ENCODE measurements at regions not wholly inside any gene's neighbourhood (a gene's known extent, or its start where the extent isn't known, plus 50 kb on each side); places are given as distances from the start of the nearest gene placed in this dataset.

DNA sequence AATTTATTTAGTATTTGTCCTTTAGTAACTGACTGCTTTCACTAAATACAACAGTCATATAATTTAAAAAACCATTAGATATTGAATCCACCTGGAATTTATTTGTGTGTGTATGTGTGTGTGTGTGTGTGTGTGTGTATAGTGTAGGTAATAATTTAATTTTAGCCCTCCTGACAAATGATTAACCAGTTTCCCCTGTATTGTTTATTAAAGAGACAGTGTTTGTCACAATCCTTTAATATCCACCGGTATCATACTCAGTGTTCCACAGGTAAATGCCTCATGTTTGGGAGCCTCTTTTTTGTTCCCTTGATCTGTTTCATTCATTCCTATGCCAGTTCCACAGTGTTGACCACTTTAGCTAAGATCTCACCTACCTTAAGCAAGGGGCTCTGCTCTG, 134.6 kb upstream of the IRX3 start:
- Histone ChIP-seq H3K36me3 (ENCODE audit: control insufficient read depth, insufficient read depth, low read length) (no peaks in the 10 kb centered on the region), H3K27ac (ENCODE audit: low read length) (no peak overlapping the region), H3K27me3 (ENCODE audit: control insufficient read depth, insufficient read depth, low read length) (no peaks in the 10 kb centered on the region), H3K4me1 (ENCODE audit: control insufficient read depth, insufficient read depth, low read length) (no peaks in the 10 kb centered on the region), H3K9me3 (ENCODE audit: control insufficient read depth, insufficient read depth, low read depth, low read length) (no peaks in the 10 kb centered on the region), H3K4me3 (ENCODE audit: low read depth in 2 of 2, low read length in 2 of 2) (no peak overlapping the region)
- intact Hi-C loops (cut with micrococcal nuclease; ENCODE audit: unreplicated experiment) = no loop called here
- CTCF ChIA-PET = no interaction called here
- no TSS peak for BruUV-seq (replicated peaks)
- TF ChIP-seq SIN3A (IDR thresholded peaks at IDR 0.05; ENCODE audit: borderline replicate concordance, insufficient read depth, low read depth, low read length) (no peak), TCF7L2 (IDR thresholded peaks at IDR 0.05; ENCODE audit: low read depth, low read length) (no peak), POLR2AphosphoS5 (IDR thresholded peaks at IDR 0.05; ENCODE audit: low read depth, low read length) (no peak)
- TF ChIP-seq, protein P1, sequence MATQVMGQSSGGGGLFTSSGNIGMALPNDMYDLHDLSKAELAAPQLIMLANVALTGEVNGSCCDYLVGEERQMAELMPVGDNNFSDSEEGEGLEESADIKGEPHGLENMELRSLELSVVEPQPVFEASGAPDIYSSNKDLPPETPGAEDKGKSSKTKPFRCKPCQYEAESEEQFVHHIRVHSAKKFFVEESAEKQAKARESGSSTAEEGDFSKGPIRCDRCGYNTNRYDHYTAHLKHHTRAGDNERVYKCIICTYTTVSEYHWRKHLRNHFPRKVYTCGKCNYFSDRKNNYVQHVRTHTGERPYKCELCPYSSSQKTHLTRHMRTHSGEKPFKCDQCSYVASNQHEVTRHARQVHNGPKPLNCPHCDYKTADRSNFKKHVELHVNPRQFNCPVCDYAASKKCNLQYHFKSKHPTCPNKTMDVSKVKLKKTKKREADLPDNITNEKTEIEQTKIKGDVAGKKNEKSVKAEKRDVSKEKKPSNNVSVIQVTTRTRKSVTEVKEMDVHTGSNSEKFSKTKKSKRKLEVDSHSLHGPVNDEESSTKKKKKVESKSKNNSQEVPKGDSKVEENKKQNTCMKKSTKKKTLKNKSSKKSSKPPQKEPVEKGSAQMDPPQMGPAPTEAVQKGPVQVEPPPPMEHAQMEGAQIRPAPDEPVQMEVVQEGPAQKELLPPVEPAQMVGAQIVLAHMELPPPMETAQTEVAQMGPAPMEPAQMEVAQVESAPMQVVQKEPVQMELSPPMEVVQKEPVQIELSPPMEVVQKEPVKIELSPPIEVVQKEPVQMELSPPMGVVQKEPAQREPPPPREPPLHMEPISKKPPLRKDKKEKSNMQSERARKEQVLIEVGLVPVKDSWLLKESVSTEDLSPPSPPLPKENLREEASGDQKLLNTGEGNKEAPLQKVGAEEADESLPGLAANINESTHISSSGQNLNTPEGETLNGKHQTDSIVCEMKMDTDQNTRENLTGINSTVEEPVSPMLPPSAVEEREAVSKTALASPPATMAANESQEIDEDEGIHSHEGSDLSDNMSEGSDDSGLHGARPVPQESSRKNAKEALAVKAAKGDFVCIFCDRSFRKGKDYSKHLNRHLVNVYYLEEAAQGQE (IDR thresholded peaks at IDR 0.05; ENCODE audit: insufficient read depth in 1 of 2, low read depth in 2 of 2, low read length in 1 of 2) = no peak
- TF ChIP-seq, protein P2, sequence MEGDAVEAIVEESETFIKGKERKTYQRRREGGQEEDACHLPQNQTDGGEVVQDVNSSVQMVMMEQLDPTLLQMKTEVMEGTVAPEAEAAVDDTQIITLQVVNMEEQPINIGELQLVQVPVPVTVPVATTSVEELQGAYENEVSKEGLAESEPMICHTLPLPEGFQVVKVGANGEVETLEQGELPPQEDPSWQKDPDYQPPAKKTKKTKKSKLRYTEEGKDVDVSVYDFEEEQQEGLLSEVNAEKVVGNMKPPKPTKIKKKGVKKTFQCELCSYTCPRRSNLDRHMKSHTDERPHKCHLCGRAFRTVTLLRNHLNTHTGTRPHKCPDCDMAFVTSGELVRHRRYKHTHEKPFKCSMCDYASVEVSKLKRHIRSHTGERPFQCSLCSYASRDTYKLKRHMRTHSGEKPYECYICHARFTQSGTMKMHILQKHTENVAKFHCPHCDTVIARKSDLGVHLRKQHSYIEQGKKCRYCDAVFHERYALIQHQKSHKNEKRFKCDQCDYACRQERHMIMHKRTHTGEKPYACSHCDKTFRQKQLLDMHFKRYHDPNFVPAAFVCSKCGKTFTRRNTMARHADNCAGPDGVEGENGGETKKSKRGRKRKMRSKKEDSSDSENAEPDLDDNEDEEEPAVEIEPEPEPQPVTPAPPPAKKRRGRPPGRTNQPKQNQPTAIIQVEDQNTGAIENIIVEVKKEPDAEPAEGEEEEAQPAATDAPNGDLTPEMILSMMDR (IDR thresholded peaks at IDR 0.05) = no peak
- POLR2A ChIA-PET = no interaction called here
- no peak for DNase-seq (ENCODE audit: low read depth, low spot score)
- ATAC-seq = no peak
- in situ Hi-C loops (cut with HindIII; ENCODE audit: low pct_unique_long_range_greater_than_20kb, low sequenced_read_pairs) = no loop called here

- BruUV-seq (replicated peaks) = no TSS peak
- in situ Hi-C loops (cut with HindIII; ENCODE audit: low pct_unique_long_range_greater_than_20kb, low sequenced_read_pairs) (no loop called here), intact Hi-C loops (cut with micrococcal nuclease; ENCODE audit: unreplicated experiment) (no loop called here)
- no peak for DNase-seq (ENCODE audit: low read depth, low spot score)
- TF ChIP-seq, protein P1 (IDR thresholded peaks at IDR 0.05; ENCODE audit: insufficient read depth in 1 of 2, low read depth in 2 of 2, low read length in 1 of 2) = no peak
- TF ChIP-seq POLR2AphosphoS5 (IDR thresholded peaks at IDR 0.05; ENCODE audit: low read depth, low read length) (no peak), TCF7L2 (IDR thresholded peaks at IDR 0.05; ENCODE audit: low read depth, low read length) (no peak), SIN3A (IDR thresholded peaks at IDR 0.05; ENCODE audit: borderline replicate concordance, insufficient read depth, low read depth, low read length) (no peak)
- TF ChIP-seq, protein P2 (IDR thresholded peaks at IDR 0.05) = no peak
- Histone ChIP-seq H3K9me3 (ENCODE audit: control insufficient read depth, insufficient read depth, low read depth, low read length) (no peaks in the 10 kb centered on the region), H3K27ac (ENCODE audit: low read length) (no peak overlapping the region), H3K4me1 (ENCODE audit: control insufficient read depth, insufficient read depth, low read length) (no peaks in the 10 kb centered on the region), H3K36me3 (ENCODE audit: control insufficient read depth, insufficient read depth, low read length) (no peaks in the 10 kb centered on the region), H3K27me3 (ENCODE audit: control insufficient read depth, insufficient read depth, low read length) (no peaks in the 10 kb centered on the region), H3K4me3 (ENCODE audit: low read depth in 2 of 2, low read length in 2 of 2) (no peak overlapping the region)
- POLR2A ChIA-PET = no interaction called here
- CTCF ChIA-PET = no interaction called here
- no peak for ATAC-seq
Measured at GRCh38 chr16:54418903-54419302, 132.3 kb upstream of the IRX3 start.
